MM.1S (cell line): ENCODE measurements at regions not wholly inside any gene's neighbourhood (a gene's known extent, or its start where the extent isn't known, plus 50 kb on each side); places are given as distances from the start of the nearest gene placed in this dataset.

ENCODE experiments used
- DNase-seq: peaks from one replicate; pipeline ENCODE4 v3.0.0-alpha.2; 2015
- H2AFZ ChIP-seq: fragments of 300-600 bp; sonication (generic); 2 replicates; pipeline ENCODE4 v1.6.0; 2016; ENCODE audit warnings: antibody characterized with exemption, low read length
- H3F3A ChIP-seq: fragments of 300-600 bp; sonication (generic); 2 replicates; pipeline ENCODE4 v1.6.1; 2016; ENCODE audit warnings: mild to moderate bottlenecking, antibody characterized with exemption, low read length, moderate library complexity, mixed read lengths; ENCODE audit not compliant: insufficient read depth
- H3K27ac ChIP-seq: fragments of 300-600 bp; sonication (generic); 2 replicates; pipeline ENCODE4 v1.5.1; 2016; ENCODE audit warnings: mild to moderate bottlenecking, low read length
- H3K27me3 ChIP-seq: fragments of 300-600 bp; sonication (generic); replicated peaks from 2 replicates; pipeline ENCODE4 v1.6.0; 2016; ENCODE audit warnings: low read length; ENCODE audit not compliant: insufficient read depth
- H3K36me3 ChIP-seq: fragments of 300-600 bp; sonication (generic); replicated peaks from 2 replicates; pipeline ENCODE4 v1.6.1; 2016; ENCODE audit warnings: mild to moderate bottlenecking, low read length, mixed read lengths; ENCODE audit not compliant: insufficient read depth
- H3K4me1 ChIP-seq: fragments of 300-600 bp; sonication (generic); 2 replicates; pipeline ENCODE4 v1.6.1; 2016; ENCODE audit warnings: low read length, mixed read lengths
- H3K4me2 ChIP-seq: fragments of 300-600 bp; sonication (generic); 2 replicates; pipeline ENCODE4 v1.6.0; 2016; ENCODE audit warnings: low read depth, low read length
- H3K4me3 ChIP-seq: fragments of 300-600 bp; sonication (generic); 2 replicates; pipeline ENCODE4 v1.5.1; 2016; ENCODE audit warnings: low read length, mixed read lengths
- H3K79me2 ChIP-seq: fragments of 300-600 bp; sonication (generic); 2 replicates; pipeline ENCODE4 v1.6.1; 2016; ENCODE audit warnings: mixed run types, low read length, mixed read lengths
- H3K9ac ChIP-seq: fragments of 300-600 bp; sonication (generic); 2 replicates; pipeline ENCODE4 v1.6.1; 2016; ENCODE audit warnings: low read length, mixed read lengths
- H3K9me2 ChIP-seq: fragments of 300-600 bp; sonication (generic); replicated peaks from 2 replicates; pipeline ENCODE4 v1.6.1; 2016; ENCODE audit warnings: mild to moderate bottlenecking, low read length, mixed read lengths; ENCODE audit not compliant: insufficient read depth
- H3K9me3 ChIP-seq: fragments of 300-600 bp; sonication (generic); replicated peaks from 2 replicates; pipeline ENCODE4 v1.6.1; 2016; ENCODE audit warnings: mild to moderate bottlenecking, low read length, mixed read lengths; ENCODE audit not compliant: insufficient read depth
- H4K20me1 ChIP-seq: fragments of 300-600 bp; sonication (generic); 2 replicates; pipeline ENCODE4 v1.6.1; 2016; ENCODE audit warnings: mild to moderate bottlenecking, low read length, moderate library complexity, mixed read lengths; ENCODE audit not compliant: insufficient read depth
- CTCF ChIP-seq: fragments of 300-600 bp; sonication (generic); IDR thresholded peaks from 2 replicates; pipeline ENCODE4 v1.5.1; 2016; ENCODE audit warnings: antibody characterized with exemption, low read length, mixed read lengths
- EZH2 ChIP-seq: fragments of 300-600 bp; sonication (generic); optimal IDR thresholded peaks from 2 replicates; pipeline ENCODE3; 2017; ENCODE audit warnings: low read depth, mild to moderate bottlenecking, antibody characterized with exemption, low read length, mixed read lengths
- EZH2phosphoT487 ChIP-seq: fragments of 300-600 bp; sonication (generic); IDR thresholded peaks from 2 replicates; pipeline ENCODE4 v1.6.1; 2018; ENCODE audit warnings: antibody characterized with exemption, low read length

- Histone ChIP-seq H3K27ac (no peak overlapping the region), H4K20me1 (no peaks in the 10 kb centered on the region), H3K4me2 (no peak overlapping the region), H3K4me3 (no peak overlapping the region), H3K36me3 (no peaks in the 10 kb centered on the region), H3K9ac (no peak overlapping the region), H3K27me3 (no peaks in the 10 kb centered on the region), H3K4me1 (no peaks in the 10 kb centered on the region), H3F3A (no peaks in the 10 kb centered on the region), H3K79me2 (no peaks in the 10 kb centered on the region), H3K9me3 (no peaks in the 10 kb centered on the region), H3K9me2 (no peaks in the 10 kb centered on the region), H2AFZ (no peak overlapping the region)
- no peak for TF ChIP-seq CTCF
- no peak for TF ChIP-seq EZH2phosphoT487
- TF ChIP-seq EZH2: no peak
- DNase-seq: no peak
These were observed 66.7 kb downstream of the SEC61B start for GRCh38 chr9:99288830-99289229.

- Histone ChIP-seq H3F3A (no peaks in the 10 kb centered on the region), H2AFZ (no peak overlapping the region), H3K36me3 (no peaks in the 10 kb centered on the region), H3K9me2 (no peaks in the 10 kb centered on the region), H3K9ac (no peak overlapping the region), H3K27me3 (no peaks in the 10 kb centered on the region), H3K4me3 (no peak overlapping the region), H3K79me2 (no peaks in the 10 kb centered on the region), H3K4me1 (no peaks in the 10 kb centered on the region), H3K4me2 (no peak overlapping the region), H4K20me1 (no peaks in the 10 kb centered on the region), H3K9me3 (no peaks in the 10 kb centered on the region), H3K27ac (no peak overlapping the region)
- no peak for DNase-seq
- no peak for TF ChIP-seq CTCF
- no peak for TF ChIP-seq EZH2phosphoT487
- TF ChIP-seq EZH2: no peak
These were observed 72.9 kb downstream of the SEC61B start for GRCh38 chr9:99294850-99295461.

GRCh38 chr9:99296291-99296951 lies 74.3 kb downstream of the SEC61B start:
- Histone ChIP-seq H3F3A (no peaks in the 10 kb centered on the region), H2AFZ (no peak overlapping the region), H3K9me3 (no peaks in the 10 kb centered on the region), H4K20me1 (no peaks in the 10 kb centered on the region), H3K4me2 (no peak overlapping the region), H3K27ac (no peak overlapping the region), H3K27me3 (no peaks in the 10 kb centered on the region), H3K9me2 (no peaks in the 10 kb centered on the region), H3K36me3 (no peaks in the 10 kb centered on the region), H3K4me1 (no peaks in the 10 kb centered on the region), H3K4me3 (no peak overlapping the region), H3K9ac (no peak overlapping the region), H3K79me2 (no peaks in the 10 kb centered on the region)
- DNase-seq: no peak
- no peak for TF ChIP-seq EZH2phosphoT487

- H3K27ac ChIP-seq: no peak overlapping the region
- H3K4me1 ChIP-seq: no peaks in the 10 kb centered on the region
- no peak for DNase-seq
- no peaks in the 10 kb centered on the region for H3K36me3 ChIP-seq
- H3K9me3 ChIP-seq: no peaks in the 10 kb centered on the region
- no peaks in the 10 kb centered on the region for H3K79me2 ChIP-seq
- no peak overlapping the region for H3K4me3 ChIP-seq
- H2AFZ ChIP-seq: no peak overlapping the region
- no peak overlapping the region for H3K9ac ChIP-seq
- H3F3A ChIP-seq: no peaks in the 10 kb centered on the region
- H4K20me1 ChIP-seq: no peaks in the 10 kb centered on the region
- no peak overlapping the region for H3K4me2 ChIP-seq
- no peaks in the 10 kb centered on the region for H3K27me3 ChIP-seq
- no peaks in the 10 kb centered on the region for H3K9me2 ChIP-seq
- TF ChIP-seq CTCF (no peak), EZH2phosphoT487 (no peak), EZH2 (no peak)
These were observed 76.5 kb downstream of the SEC61B start for GRCh38 chr9:99298614-99299013.
